GM23338 (cell line): ENCODE measurements at regions not wholly inside any gene's neighbourhood (a gene's known extent, or its start where the extent isn't known, plus 50 kb on each side); places are given as distances from the start of the nearest gene placed in this dataset.

ENCODE experiments used
- ATAC-seq: fragments of 200-7000 bp; cut with Tn5 transposase; 3 replicates; pipeline ENCODE4 v1.9.1; 2020
- DNase-seq: peaks from one replicate; pipeline ENCODE4 v3.0.0-alpha.2; 2015; ENCODE audit warnings: low spot score
- H2AFZ ChIP-seq: fragments of 200-600 bp; sonication (generic); 2 replicates; pipeline ENCODE4 v1.8.0; 2016; ENCODE audit warnings: antibody characterized with exemption, mild to moderate bottlenecking, moderate library complexity
- H3F3A ChIP-seq: fragments of 200-600 bp; sonication (generic); replicated peaks from 2 replicates; pipeline ENCODE4 v1.8.0; 2017; ENCODE audit warnings: antibody characterized with exemption, mixed run types, low read depth
- H3K27ac ChIP-seq: fragments of 200-600 bp; sonication (generic); 2 replicates; pipeline ENCODE4 v1.6.1; 2016; ENCODE audit warnings: low read depth
- H3K27me3 ChIP-seq: fragments of 200-600 bp; sonication (generic); 2 replicates; pipeline ENCODE4 v1.8.0; 2016; ENCODE audit warnings: mild to moderate bottlenecking, mixed run types, moderate library complexity; ENCODE audit not compliant: insufficient read depth
- H3K36me3 ChIP-seq: fragments of 200-600 bp; sonication (generic); 2 replicates; pipeline ENCODE4 v1.8.0; 2016; ENCODE audit warnings: mild to moderate bottlenecking; ENCODE audit not compliant: insufficient read depth
- H3K4me1 ChIP-seq: fragments of 200-600 bp; sonication (generic); 2 replicates; pipeline ENCODE4 v1.8.0; 2016; ENCODE audit warnings: mild to moderate bottlenecking, moderate library complexity; ENCODE audit not compliant: insufficient read depth
- H3K4me2 ChIP-seq: fragments of 200-600 bp; sonication (generic); 2 replicates; pipeline ENCODE4 v1.7.1; 2017; ENCODE audit warnings: mixed run types
- H3K4me3 ChIP-seq: fragments of 200-600 bp; sonication (generic); 2 replicates; pipeline ENCODE4 v1.6.1; 2016; ENCODE audit warnings: mixed run types
- H3K79me2 ChIP-seq: fragments of 200-600 bp; sonication (generic); replicated peaks from 2 replicates; pipeline ENCODE4 v1.8.0; 2017; ENCODE audit warnings: mild to moderate bottlenecking; ENCODE audit not compliant: insufficient read depth
- H3K9me2 ChIP-seq: fragments of 200-600 bp; sonication (generic); 2 replicates; pipeline ENCODE4 v1.8.0; 2017; ENCODE audit not compliant: insufficient read depth
- H4K20me1 ChIP-seq: fragments of 200-600 bp; sonication (generic); replicated peaks from 2 replicates; pipeline ENCODE4 v1.8.0; 2017; ENCODE audit warnings: mild to moderate bottlenecking; ENCODE audit not compliant: insufficient read depth
- H3K27ac Mint-ChIP-seq: 2 replicates; pipeline ENCODE4 v1.8.0; 2020; ENCODE audit warnings: inconsistent platforms, mild to moderate bottlenecking, moderate library complexity, mixed read lengths
- H3K27me3 Mint-ChIP-seq: 3 replicates; pipeline ENCODE4 v1.8.0; 2022; ENCODE audit warnings: low read depth, mild to moderate bottlenecking, moderate library complexity, mixed read lengths, inconsistent platforms; ENCODE audit not compliant: insufficient read depth, poor library complexity
- H3K36me3 Mint-ChIP-seq: 3 replicates; pipeline ENCODE4 v1.8.0; 2021; ENCODE audit warnings: low read depth, mild to moderate bottlenecking, inconsistent platforms, moderate library complexity, mixed read lengths
- H3K4me1 Mint-ChIP-seq: 3 replicates; pipeline ENCODE4 v1.8.0; 2020; ENCODE audit warnings: mild to moderate bottlenecking, inconsistent platforms, mixed read lengths
- H3K4me3 Mint-ChIP-seq: 3 replicates; pipeline ENCODE4 v1.8.0; 2021; ENCODE audit warnings: moderate library complexity, mild to moderate bottlenecking, inconsistent platforms, mixed read lengths
- H3K9me3 Mint-ChIP-seq: 3 replicates; pipeline ENCODE4 v1.8.0; 2020; ENCODE audit warnings: moderate library complexity, mild to moderate bottlenecking, inconsistent platforms, mixed read lengths
- CREB1 ChIP-seq: fragments of 250-450 bp; sonication (Bioruptor Pico); IDR thresholded peaks from 2 replicates; pipeline ENCODE4 v1.5.0; 2020; ENCODE audit warnings: low read depth, mild to moderate bottlenecking, moderate library complexity
- EZH2 ChIP-seq: fragments of 200-600 bp; sonication (generic); IDR thresholded peaks from one replicate; pipeline ENCODE4 v1.8.0; 2017; ENCODE audit warnings: antibody characterized with exemption, mild to moderate bottlenecking, low read depth; ENCODE audit not compliant: unreplicated experiment
- EZH2phosphoT487 ChIP-seq: fragments of 200-600 bp; sonication (generic); IDR thresholded peaks from one replicate; pipeline ENCODE4 v1.8.1; 2018; ENCODE audit warnings: antibody characterized with exemption; ENCODE audit not compliant: unreplicated experiment
- JUNB ChIP-seq: IDR thresholded peaks from one replicate; pipeline ENCODE4 v1.6.1; 2016; ENCODE audit warnings: antibody characterized with exemption; ENCODE audit not compliant: unreplicated experiment
- NANOG ChIP-seq: IDR thresholded peaks from 2 replicates; pipeline ENCODE4 v1.6.1; 2016; ENCODE audit warnings: antibody characterized with exemption, borderline replicate concordance
- POLR2AphosphoS5 ChIP-seq: IDR thresholded peaks from 2 replicates; pipeline ENCODE4 v1.6.1; 2016; ENCODE audit warnings: antibody characterized with exemption, low read depth
- REST ChIP-seq: IDR thresholded peaks from one replicate; pipeline ENCODE4 v1.6.1; 2018; ENCODE audit warnings: antibody characterized with exemption; ENCODE audit not compliant: unreplicated experiment
- STAT1 ChIP-seq: IDR thresholded peaks from one replicate; pipeline ENCODE4 v1.6.1; 2016; ENCODE audit warnings: antibody characterized with exemption; ENCODE audit not compliant: unreplicated experiment
- ZNF114 ChIP-seq: fragments of 250-450 bp; sonication (Bioruptor Pico); IDR thresholded peaks from 2 replicates; pipeline ENCODE4 v1.5.0; 2020; ENCODE audit warnings: mild to moderate bottlenecking, moderate library complexity
- ZNF331 ChIP-seq: fragments of 250-450 bp; sonication (Bioruptor Pico); IDR thresholded peaks from 2 replicates; pipeline ENCODE4 v1.5.0; 2020; ENCODE audit warnings: low read depth, mild to moderate bottlenecking, moderate library complexity
- ZNF462 ChIP-seq: fragments of 250-450 bp; sonication (Bioruptor Pico); IDR thresholded peaks from 2 replicates; pipeline ENCODE4 v1.5.0; 2020; ENCODE audit warnings: mild to moderate bottlenecking, moderate library complexity
- TF ChIP-seq, protein P1 (sequence below): IDR thresholded peaks from 2 replicates; pipeline ENCODE4 v1.6.1; 2016; ENCODE audit warnings: antibody characterized with exemption
- TF ChIP-seq, protein P2 (sequence below), 2 experiments: fragments of 200-600 bp in 1 of 2; sonication (generic) in 1 of 2; conservative IDR thresholded peaks; 2 replicates each; pipeline versions ENCODE4 v1.5.1 to v1.6.1; 2016 to 2017; ENCODE audit warnings: antibody characterized with exemption in 2 of 2, low read depth in 2 of 2, mild to moderate bottlenecking in 2 of 2, moderate library complexity in 1 of 2

DNA sequence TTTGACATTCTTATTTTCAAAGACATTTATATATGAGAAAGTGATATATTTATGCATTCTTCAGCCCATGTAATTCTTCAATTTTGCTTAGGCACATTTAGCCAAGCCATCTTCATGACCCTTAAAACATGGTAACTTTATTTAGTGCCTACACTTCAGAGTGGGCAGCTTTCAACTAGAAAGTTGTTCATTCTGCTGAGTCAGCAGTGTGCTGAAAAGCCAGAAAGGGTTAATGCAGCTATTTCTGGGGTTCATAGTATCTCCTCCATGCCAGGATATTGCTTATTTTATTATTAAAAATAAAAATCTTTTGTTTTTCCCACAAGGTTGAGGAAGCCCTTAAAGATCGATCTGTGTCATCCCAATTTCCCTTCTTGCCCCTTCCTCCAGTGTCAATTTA lies 79.2 kb downstream of the EDN1 start:
- no peak for DNase-seq
- peaks cover 7% of the 10 kb centered on the region for H3K27me3 Mint-ChIP-seq
- no peaks in the 10 kb centered on the region; the same call in 2 of the 3 replicates for H3K9me3 Mint-ChIP-seq
- no peaks in the 10 kb centered on the region for H4K20me1 ChIP-seq
- no peak overlapping the region for H2AFZ ChIP-seq
- TF ChIP-seq STAT1 (no peak), CREB1 (no peak), ZNF114 (CRISPR knock-in tag) (no peak), NANOG (no peak), REST (no peak), POLR2AphosphoS5 (no peak), JUNB (no peak), EZH2 (no peak), ZNF331 (no peak), EZH2phosphoT487 (no peak), ZNF462 (CRISPR knock-in tag) (no peak)
- TF ChIP-seq, protein P1, sequence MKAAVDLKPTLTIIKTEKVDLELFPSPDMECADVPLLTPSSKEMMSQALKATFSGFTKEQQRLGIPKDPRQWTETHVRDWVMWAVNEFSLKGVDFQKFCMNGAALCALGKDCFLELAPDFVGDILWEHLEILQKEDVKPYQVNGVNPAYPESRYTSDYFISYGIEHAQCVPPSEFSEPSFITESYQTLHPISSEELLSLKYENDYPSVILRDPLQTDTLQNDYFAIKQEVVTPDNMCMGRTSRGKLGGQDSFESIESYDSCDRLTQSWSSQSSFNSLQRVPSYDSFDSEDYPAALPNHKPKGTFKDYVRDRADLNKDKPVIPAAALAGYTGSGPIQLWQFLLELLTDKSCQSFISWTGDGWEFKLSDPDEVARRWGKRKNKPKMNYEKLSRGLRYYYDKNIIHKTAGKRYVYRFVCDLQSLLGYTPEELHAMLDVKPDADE = no peak
- TF ChIP-seq, protein P2, sequence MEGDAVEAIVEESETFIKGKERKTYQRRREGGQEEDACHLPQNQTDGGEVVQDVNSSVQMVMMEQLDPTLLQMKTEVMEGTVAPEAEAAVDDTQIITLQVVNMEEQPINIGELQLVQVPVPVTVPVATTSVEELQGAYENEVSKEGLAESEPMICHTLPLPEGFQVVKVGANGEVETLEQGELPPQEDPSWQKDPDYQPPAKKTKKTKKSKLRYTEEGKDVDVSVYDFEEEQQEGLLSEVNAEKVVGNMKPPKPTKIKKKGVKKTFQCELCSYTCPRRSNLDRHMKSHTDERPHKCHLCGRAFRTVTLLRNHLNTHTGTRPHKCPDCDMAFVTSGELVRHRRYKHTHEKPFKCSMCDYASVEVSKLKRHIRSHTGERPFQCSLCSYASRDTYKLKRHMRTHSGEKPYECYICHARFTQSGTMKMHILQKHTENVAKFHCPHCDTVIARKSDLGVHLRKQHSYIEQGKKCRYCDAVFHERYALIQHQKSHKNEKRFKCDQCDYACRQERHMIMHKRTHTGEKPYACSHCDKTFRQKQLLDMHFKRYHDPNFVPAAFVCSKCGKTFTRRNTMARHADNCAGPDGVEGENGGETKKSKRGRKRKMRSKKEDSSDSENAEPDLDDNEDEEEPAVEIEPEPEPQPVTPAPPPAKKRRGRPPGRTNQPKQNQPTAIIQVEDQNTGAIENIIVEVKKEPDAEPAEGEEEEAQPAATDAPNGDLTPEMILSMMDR (conservative IDR thresholded peaks at IDR 0.05; ENCODE audit: low read depth in 2 of 2) = no peak
- no peak overlapping the region for H3K4me3 ChIP-seq
- ATAC-seq = no peak
- no peaks in the 10 kb centered on the region for H3F3A ChIP-seq
- H3K9me2 ChIP-seq = 0 out of 2 replicates have a peak, but pooled peaks cover 5% of the 10 kb centered on the region
- H3K4me2 ChIP-seq = no peak overlapping the region
- H3K36me3 Mint-ChIP-seq = no peaks in the 10 kb centered on the region; the same call in 2 of the 3 replicates
- H3K79me2 ChIP-seq = no peaks in the 10 kb centered on the region
- no peak overlapping the region for H3K27ac ChIP-seq
- H3K4me1 Mint-ChIP-seq = peaks cover 15% of the 10 kb centered on the region
- 0 out of 2 replicates have a peak, but pooled peaks cover 15% of the 10 kb centered on the region for H3K4me1 ChIP-seq
- H3K4me3 Mint-ChIP-seq = no peak overlapping the region
- H3K36me3 ChIP-seq = no peaks in the 10 kb centered on the region
- no peaks in the 10 kb centered on the region for H3K27me3 ChIP-seq
- no peak overlapping the region for H3K27ac Mint-ChIP-seq
